Coronary artery (tissue), 2 donors: ENCODE measurements at regions not wholly inside any gene's neighbourhood (a gene's known extent, or its start where the extent isn't known, plus 50 kb on each side); places are given as distances from the start of the nearest gene placed in this dataset.

Source experiments
- DNase-seq: peaks from one replicate; pipeline ENCODE4 v3.0.0-alpha.2; 2017; ENCODE audit warnings: low spot score
- H3K27ac ChIP-seq, 2 donors: fragments of 200-600 bp; sonication (generic); one replicate each; pipeline ENCODE4 v1.5.1; 2016 to 2019
- H3K4me3 ChIP-seq: fragments of 200-600 bp; sonication (generic); 2 replicates; pipeline ENCODE4 v1.5.1; 2016; ENCODE audit warnings: mild to moderate bottlenecking, moderate library complexity
- CTCF ChIP-seq: fragments of 200-600 bp; sonication (generic); IDR thresholded peaks from one replicate; pipeline ENCODE4 v1.5.1; 2019; ENCODE audit warnings: antibody characterized with exemption

GRCh38 chr3:144556392-144556791 is 584.8 kb downstream of the DIPK2A start:
- H3K27ac ChIP-seq = no peak overlapping the region
- no peak overlapping the region for H3K4me3 ChIP-seq
- TF ChIP-seq CTCF = no peak
- DNase-seq = no peak

DNA sequence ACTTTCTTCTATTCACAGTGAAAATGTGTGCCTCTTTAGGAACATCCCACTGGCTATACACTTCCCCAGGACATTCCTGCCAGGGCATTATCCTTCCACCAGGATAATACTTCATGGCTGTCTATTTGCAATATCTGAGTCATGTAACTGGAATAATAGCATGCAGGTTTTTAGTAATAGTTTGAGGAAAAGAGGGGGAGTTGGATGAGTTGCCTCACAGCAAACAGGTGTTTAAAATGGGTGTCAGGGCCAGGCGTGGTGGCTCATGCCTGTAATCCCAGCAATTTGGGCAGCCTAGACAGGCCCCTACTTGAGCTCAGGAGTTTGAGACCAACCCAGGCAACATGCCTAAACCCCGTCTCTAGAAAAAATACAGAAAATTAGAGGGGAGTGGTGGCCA is 585.9 kb downstream of the DIPK2A start:
- no peak for TF ChIP-seq CTCF
- Histone ChIP-seq H3K27ac (no peak overlapping the region), H3K4me3 (no peak overlapping the region)
- no peak for DNase-seq

DNA sequence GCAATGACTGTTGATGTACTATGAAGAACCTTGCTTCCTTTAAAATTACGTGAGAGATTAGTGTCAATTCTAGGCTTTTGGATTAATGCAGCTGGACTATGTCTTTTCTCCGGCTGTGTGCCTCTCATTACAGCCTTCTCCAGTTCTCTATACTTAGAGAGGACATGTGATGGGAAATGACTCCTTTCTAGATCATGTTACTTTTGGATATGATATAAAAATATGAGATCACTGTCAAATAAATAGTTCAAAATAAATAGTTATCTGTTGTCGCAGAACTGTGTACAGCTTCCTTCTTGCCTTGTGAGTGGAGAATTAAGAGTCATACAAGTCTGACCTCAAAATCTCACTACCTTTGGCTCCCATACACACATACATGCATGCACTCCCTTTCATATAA is 592.4 kb downstream of the DIPK2A start:
- TF ChIP-seq CTCF = no peak
- DNase-seq = no peak
- no peak overlapping the region for H3K27ac ChIP-seq
- H3K4me3 ChIP-seq = no peak overlapping the region

DNA sequence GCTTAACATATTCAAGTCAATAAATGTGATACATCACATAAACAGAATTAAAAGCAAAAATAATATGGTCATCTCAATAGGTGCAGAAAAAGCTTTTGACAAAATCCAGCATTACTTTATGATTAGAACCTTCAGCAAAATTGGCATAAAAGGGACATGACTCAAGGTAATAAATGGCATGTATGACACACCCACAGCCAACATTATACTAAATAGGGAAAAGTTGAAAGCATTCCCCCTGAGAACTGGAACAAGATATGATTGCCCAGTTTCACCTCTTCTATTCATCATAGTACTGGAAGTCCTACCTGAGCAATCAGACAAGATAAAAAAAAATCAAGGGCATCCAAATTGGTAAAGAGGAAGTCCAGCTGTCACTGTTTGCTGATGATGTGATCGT is 594.7 kb downstream of the DIPK2A start:
- no peak for TF ChIP-seq CTCF

GRCh38 chr3:144569651-144570050 is 598.0 kb downstream of the DIPK2A start:
- H3K4me3 ChIP-seq = no peak overlapping the region
- TF ChIP-seq CTCF = no peak
- no peak overlapping the region for H3K27ac ChIP-seq
- DNase-seq = no peak

More for the DNA sequence above, 594.7 kb downstream of the DIPK2A start:
- DNase-seq = no peak
- H3K27ac ChIP-seq = no peak overlapping the region
- H3K4me3 ChIP-seq = no peak overlapping the region

GRCh38 chr3:144583871-144584270 is 612.2 kb downstream of the DIPK2A start:
- DNase-seq = no peak
- TF ChIP-seq CTCF = no peak
- Histone ChIP-seq H3K4me3 (no peak overlapping the region), H3K27ac (no peak overlapping the region)

DNA sequence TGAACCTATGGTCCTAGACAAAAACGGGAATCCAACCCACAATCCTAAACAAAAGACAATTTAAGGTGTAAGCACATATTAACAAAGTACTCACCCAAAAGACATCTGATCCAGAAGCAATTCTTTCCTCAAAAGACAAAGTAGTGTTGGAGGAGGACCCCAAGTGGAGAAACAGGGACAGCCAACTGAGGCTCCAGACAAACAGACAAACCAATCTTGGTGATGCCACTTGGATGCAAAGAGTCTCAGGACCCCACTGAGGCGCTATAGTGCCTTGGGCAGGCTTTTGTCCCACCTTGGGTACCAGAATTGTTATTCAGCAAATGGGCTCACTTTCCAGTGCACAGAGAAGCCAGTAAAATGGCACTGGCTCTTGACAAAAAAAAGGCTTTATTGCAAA is 613.8 kb downstream of the DIPK2A start:
- DNase-seq = no peak
- Histone ChIP-seq H3K27ac (no peak overlapping the region), H3K4me3 (no peak overlapping the region)
- TF ChIP-seq CTCF = no peak
